SHP77 (cell line): ENCODE measurements at regions not wholly inside any gene's neighbourhood (a gene's known extent, or its start where the extent isn't known, plus 50 kb on each side); places are given as distances from the start of the nearest gene placed in this dataset.

Source experiments
- DNase-seq, 2 experiments: peaks; one replicate each; lab custom pipeline; 2025; lab: John Stamatoyannopoulos, UW

DNA sequence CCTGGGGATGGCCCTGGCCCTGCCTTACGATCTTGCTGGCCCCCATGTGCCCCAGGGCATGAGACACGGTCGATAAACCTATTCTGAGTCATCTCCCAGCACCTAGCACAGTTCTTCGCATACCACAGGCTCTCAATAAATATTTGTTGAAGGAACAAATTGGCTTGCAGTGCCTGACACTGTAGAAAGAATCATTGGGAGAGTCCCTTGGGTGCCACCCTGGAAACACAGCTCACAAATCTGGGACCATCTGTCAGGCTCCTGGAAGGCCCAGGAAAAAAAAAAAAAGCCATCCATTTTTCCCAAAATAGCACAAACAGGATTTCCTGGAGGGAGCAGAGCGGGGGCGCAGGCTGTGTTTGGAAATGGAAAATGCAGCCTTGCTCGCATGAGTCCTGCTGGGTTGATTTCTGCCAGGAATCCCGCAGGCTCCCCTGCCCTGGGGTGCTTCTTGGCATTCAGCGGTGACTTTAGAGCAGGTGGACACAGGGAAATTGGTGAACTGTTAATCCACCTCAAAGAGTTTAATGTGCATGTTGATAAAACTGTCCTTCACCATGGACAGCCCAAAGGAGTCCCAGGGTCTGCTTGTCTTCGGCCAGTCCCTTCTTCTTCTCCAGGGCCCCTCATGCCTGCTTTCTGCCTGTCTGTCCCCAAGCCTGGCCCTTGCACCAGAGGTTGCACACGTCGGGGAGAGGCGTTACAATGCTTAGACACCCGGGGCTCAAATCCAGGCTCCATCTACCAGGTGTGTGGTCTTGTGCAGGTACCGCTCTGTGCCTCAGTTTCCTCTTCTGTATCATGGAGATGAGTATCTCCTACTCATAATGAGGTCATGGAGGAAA, 106.1 kb upstream of the RFLNA start:
- DNase-seq = peak in 1 of 2 experiments; percentile 33

- no peak for DNase-seq
Measured at GRCh38 chr12:124190312-124191023, 104.4 kb upstream of the RFLNA start.

- peak in 1 of 2 experiments; percentile 12 for DNase-seq
Measured at GRCh38 chr12:124191024-124191359, 103.9 kb upstream of the RFLNA start.

- DNase-seq = no peak
Measured at GRCh38 chr12:124191966-124192365, 102.9 kb upstream of the RFLNA start.

GRCh38 chr12:124194264-124194892, 100.5 kb upstream of the RFLNA start:
- DNase-seq = no peak

DNA sequence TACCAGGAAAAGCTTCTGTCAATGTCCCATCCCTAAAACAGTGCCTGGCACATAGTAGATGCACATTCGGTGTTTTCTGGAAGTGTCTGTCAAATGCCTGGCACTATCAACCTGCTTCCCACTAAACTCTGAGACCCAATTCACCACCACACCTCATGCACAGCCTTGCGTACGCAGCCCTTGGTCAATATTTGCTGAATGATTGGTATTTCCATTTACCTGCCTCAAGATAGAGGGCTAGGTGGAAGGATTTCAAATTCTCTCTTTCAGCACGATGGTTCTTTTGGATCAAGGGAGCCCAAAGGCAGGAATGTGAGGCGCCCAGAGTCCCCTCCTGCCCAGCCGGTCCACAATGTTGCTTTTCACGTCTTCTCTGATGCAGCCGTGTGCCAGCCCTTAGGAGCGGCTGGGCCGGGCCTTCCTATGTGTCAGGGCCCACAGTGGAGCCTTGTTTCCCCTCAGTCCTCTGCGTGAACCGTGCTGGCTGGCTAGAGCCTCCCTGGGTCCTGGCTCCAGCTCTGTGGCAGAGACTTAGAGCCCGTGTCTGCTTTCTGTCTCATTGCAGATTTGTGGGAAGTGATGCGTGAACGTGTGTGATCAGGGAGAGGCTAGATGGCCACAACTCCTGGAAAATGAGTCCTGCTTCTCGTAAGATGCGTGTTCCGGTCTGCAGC, 99.9 kb upstream of the RFLNA start:
- no peak for DNase-seq

- DNase-seq = no peak
Measured at GRCh38 chr12:124195567-124195942, 99.3 kb upstream of the RFLNA start.

DNA sequence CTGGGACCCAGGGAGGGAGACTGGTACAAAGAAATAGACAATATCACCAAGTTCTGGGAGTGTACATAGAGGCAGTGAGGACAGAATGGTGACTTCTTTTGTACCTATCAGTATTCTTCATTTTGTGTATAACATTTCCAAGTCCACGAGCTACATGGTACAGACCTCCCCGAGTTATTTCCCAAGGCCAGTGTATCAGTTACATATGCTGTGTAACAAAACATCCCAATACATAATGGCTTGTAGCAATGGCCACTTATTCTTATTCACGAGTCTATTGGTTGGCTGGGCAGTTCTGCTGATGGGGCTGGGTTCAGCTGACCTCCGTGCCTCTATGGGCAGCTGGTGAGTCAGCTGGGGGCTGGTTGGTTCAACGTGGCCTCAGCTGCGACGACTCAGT, 98.7 kb upstream of the RFLNA start:
- no peak for DNase-seq

DNA sequence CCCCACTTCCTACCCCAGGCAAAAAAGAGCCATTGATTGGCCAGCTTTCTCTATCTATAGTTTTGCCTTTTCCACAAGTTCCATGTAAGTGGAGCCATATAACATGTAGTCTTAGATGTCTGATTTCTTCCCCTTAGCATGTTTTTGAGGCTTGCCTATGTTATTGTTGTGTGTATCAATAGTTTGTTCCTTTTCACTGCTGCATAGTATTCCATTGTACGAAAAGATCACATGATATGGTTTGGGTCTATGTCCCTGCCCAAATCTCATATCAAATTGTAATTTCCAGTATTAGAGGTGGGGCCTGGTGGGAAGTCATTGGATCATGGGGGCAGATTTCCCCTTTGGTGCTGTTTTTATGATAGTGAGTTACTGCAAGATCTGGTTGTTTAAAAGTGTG, 93.6 kb upstream of the RFLNA start:
- DNase-seq = no peak

DNA sequence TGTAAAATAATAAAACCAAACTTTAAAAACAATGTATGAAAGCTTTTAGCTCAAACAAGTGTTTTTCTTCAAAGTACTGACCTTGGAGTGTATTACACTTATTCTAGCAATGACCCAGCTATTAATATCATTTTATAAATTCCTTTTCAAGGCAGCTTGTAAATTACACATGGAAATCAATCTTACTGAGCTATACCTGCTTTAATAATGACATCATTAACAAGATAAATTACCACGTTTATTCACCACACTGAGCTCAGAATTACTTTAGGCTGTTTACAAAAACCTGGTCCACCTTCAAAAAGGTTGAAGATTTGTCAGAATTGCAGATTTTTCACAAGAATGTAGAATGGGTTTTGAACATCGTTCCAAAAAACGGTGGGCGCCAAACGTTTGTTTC, 91.7 kb upstream of the RFLNA start:
- DNase-seq = no peak

- DNase-seq = no peak
Measured at GRCh38 chr12:124205405-124205804, 89.5 kb upstream of the RFLNA start.

DNA sequence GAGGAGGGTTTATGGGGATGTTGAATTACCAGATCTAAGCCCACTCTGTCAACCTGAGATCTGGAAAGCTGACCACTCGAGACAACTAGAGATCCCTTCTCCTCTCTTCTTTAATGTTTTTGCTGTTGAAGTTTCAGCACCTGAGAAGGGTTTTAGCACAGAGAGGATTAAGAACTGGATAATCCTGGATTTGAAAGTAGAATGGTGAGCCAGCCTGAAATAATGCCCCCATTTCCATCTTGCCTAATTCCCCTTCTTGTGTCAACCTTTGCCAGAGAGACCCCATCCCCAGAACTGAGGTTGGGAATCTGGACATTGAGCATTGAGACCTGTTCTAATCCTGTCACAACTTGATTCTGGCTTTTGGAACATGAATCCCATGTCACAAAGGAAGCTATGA, 87.8 kb upstream of the RFLNA start:
- DNase-seq = no peak

- no peak for DNase-seq
Measured at GRCh38 chr12:124207617-124208016, 87.3 kb upstream of the RFLNA start.

DNA sequence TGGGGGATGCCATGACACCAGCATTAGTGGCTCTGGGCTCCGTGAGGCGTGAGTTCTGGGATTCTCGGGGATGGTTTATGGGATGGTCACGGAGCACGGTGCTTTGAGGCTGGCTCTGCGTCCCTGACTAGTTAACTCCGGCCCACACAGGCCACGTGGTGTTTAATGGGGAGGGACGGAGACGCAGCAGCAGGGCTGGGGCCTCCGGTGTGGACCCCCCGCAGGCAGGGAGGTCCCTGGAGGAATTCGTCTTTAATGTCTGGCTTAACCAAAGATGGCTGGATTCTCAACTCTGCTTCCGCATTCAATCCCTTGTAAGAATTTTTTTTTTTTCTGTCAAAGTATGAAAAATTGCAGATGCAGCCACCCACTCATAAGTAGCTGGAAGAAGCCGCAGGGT, 86.4 kb upstream of the RFLNA start:
- no peak for DNase-seq

- DNase-seq = no peak
Measured at GRCh38 chr12:124210991-124211577, 83.8 kb upstream of the RFLNA start.

- DNase-seq = no peak
Measured at GRCh38 chr12:124211753-124212152, 83.1 kb upstream of the RFLNA start.

DNA sequence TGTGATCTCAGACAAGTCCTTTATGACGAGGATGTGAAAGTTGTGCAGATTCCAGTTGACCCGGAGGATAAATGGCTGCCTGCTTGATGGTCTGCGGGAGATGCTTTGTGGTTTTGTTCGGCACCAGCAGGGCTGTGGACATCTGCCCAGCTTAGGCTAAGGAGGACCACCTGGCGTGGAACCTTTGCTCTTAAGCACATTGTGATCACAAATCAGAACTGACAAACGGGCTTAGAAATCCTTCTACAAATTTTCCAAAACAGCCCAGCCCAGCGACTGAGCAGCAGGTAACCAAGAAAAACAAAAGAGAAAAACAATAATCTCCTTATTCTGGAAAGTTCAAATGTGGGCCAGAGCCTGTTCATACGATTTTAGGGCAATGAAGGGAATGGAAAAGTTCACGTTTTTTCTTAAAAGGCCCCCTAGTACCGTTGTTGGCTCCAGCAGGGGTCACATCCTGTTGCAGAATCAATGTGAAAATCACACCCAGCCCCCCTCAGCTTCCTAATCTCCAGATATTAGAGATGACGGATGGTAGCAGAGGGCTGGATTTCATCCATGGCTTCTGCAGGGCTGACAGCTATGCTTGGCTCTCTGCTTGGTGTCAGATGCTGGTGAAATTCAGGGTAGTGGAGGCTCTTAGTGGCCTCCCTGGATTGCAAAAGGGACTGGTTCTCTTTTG, 81.1 kb upstream of the RFLNA start:
- no peak for DNase-seq

DNA sequence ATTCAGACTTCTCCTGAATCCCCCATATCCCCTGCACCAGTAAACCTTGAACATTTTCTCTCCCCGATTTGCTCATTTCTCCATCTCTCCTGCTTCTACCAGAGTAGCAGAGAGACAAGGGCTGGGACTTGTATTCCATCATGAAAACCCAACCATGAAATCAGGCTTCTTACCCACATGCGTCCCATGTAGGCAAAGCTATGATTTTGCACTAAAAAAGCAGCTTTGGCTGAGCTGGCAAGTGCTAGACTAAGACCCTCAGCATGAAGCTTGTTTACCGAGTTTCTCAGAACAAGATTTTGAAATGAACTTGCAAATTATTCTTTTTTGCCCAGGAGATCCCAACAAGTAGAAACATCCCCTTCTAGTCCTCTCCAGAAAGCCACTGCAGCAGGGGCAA, 80.3 kb upstream of the RFLNA start:
- DNase-seq = no peak

DNA sequence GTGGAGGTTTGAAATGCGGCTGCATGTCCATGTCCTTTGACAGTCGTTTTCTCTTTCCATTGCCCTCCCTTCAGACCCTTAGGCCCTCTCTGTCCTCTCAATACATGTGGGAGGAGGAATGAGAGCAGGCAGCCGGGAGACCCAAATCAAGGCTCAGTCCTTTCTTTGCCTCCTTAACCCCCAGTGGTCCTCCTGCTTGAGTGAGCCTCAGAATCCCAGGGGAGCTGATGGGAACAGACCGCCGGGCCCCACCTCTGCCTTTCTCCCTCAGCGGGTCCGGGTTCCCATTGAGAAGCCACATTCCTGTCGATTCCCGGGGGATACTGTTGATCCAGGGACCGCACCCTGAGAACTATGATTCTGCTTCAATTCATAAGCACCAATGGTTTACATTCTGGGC, 77.9 kb upstream of the RFLNA start:
- no peak for DNase-seq

- no peak for DNase-seq
Measured at GRCh38 chr12:124217508-124218242, 77.2 kb upstream of the RFLNA start.

DNA sequence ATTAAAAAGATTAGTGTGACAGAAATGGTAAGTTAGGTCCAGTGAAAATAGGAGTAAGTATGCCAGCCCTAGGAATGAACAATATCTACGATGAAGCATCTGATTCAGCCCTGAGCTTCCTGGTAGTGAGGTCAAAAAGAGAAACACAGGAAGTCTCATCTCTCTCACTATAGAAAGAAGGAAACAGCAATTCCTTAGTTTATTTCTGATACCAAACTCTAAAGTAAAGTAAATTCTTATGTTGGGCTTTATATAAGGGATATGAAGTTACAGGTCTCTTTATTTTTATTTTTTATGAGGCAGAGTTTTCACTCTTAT, 76.7 kb upstream of the RFLNA start:
- no peak for DNase-seq
